HG03060 (cell line): ENCODE measurements at regions not wholly inside any gene's neighbourhood (a gene's known extent, or its start where the extent isn't known, plus 50 kb on each side); places are given as distances from the start of the nearest gene placed in this dataset.
"Not testable (repeated sequence)": the region's sequence is repeated elsewhere in the genome, so short reads cannot be mapped to it uniquely, and the experiment has no call there.

Experiments used
- ATAC-seq: cut with Tn5 transposase; IDR thresholded peaks from one replicate; pipeline ENCODE4 v1.9.1; 2021; ENCODE audit warnings: low read depth, moderate number of reproducible peaks; ENCODE audit not compliant: unreplicated experiment

DNA sequence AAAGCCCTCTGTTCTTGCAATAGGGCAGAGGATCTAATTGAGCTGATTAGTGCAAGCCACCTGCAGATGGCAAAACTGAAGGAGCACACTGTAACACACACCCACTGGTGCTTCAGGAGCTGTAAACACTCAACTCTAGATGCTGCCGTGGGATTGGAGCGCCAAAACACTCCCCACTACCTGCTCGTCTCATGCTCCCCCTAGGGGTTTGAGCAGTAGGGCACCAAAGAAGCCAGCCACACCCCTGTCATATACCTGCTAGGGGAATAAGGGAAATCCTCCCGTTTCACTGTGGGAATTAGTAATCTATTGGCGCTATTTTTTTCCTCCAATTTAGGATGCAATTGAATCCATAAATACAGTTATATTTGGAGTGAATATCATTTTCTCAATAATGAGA, 360.2 kb downstream of the GLUD2 start:
- no peak for ATAC-seq

- ATAC-seq, result not testable (repeated sequence)
These were observed 384.1 kb downstream of the GLUD2 start for GRCh38 chrX:121431514-121431913.

- no peak for ATAC-seq
These were observed 385.9 kb downstream of the GLUD2 start for GRCh38 chrX:121433289-121433688.

- ATAC-seq, result not testable (repeated sequence)
These were observed 390.3 kb downstream of the GLUD2 start for GRCh38 chrX:121437666-121438065.

DNA sequence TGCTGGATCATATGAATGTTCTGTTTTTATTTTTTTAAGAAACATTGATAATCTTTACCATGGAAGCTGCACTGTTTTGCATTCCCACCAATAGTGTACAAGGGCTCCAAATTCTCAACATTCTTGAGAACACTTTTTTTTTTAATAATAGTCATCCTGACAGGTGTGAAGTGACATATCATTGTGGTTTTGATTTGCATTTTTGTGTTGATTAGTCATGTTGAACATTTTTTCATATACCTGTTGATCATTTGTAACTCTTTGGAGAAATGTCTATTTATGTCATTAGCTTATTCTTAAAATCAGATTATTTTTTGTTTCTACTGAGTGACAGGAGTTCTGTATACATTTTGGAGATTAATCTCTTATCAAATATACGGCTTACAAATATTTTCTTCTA, 408.5 kb downstream of the GLUD2 start:
- peak; percentile 36 for ATAC-seq

GRCh38 chrX:121456315-121456714, 408.9 kb downstream of the GLUD2 start:
- peak; percentile 79 for ATAC-seq

DNA sequence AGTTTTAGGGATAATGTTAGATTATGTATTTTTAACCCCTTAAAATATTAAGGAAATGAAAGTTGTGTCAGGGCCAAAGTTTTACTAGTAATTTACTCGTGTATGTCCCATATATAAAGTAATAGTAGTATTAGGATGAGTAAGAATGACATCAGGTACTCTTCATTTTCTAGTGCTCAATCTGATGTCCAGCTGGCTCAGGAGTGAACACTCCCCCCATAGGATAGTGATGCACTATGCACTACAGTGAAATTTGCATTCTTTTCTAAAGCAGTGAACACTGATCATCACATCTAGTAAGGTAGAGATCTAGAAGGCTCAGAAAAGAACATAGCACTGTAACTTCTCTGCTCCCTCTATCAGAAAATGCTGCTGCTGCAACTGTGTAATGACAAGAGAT, 409.7 kb downstream of the GLUD2 start:
- no peak for ATAC-seq

DNA sequence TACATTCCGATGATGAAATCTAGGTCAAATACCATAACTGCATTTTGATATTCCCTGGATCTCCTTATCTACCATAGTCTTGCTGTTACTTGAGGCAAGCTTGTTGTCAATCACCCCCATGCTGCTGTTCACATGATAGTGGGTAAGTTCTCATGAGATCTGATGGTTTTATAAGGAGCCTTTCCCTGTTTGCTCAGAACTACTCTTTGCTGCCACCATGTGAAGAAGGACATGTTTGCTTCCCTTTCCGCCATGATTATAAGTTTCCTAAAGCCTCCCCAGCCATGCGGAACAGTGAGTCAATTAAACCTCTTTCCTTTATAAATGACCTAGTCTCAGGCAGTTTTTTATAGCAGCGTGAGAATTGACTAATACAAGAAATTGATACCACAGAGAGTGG, 432.0 kb downstream of the GLUD2 start:
- no peak for ATAC-seq

- no peak for ATAC-seq
These were observed 449.6 kb downstream of the GLUD2 start for GRCh38 chrX:121496966-121497365.

DNA sequence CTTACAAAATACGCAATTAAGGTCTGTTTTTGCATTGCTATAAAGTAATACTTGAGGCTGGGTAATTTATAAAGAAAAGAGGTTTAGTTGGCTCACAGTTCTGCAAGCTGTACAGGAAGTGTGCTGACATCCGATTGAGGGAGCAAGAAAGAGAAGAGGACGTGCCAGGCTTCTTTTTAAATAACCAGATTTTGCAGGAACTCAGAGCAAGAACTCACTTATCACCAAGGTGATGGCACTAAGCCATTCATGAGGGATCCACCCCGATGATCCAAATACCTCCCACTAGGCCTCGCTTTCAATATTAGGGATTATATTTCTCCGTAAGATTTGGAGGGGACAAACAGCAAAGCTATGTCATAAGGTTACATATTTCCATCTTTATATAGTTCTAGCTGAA, 456.7 kb downstream of the GLUD2 start:
- ATAC-seq, result no peak

GRCh38 chrX:121546317-121546716, 498.9 kb downstream of the GLUD2 start:
- ATAC-seq, result no peak

DNA sequence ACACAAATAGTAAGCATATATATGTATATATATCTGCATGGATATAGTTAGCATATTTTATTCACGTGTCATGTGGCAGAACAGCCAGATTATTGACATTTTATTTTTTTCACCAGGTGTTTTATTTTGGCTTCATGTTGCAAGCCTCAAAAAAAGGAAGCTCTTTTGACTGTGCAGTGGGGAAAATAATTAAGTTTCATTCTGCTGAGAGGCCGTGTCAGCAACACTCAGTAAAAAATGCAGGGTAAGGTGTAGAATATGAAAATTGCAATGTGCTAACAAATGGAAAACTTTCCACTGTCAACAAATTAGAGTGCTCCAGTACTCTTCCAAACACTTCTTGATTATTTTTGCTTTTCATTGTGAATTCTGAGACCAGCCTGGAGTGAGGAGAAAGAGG, 511.5 kb downstream of the GLUD2 start:
- ATAC-seq, result no peak

DNA sequence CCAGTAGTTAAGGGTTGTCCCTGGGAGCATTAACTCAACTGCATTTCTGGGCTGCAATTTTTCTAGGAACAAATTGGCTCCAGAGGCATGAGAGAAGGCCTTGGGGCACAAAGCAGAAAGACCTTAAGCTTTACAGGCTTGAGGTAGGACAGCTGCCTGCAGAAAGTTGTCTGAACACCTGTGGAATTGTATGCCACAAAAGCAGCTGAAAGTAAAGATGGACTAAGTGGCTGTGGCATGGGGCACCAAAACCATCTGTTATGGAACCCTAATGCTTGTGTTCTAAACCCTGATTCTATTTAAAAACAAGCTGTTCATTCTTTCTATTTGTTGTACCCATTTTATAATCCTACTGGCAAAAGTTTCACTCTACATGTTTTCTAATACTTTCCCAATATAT, 515.2 kb downstream of the GLUD2 start:
- no peak for ATAC-seq

- peak; percentile 77 for ATAC-seq
These were observed 522.2 kb downstream of the GLUD2 start for GRCh38 chrX:121569609-121570008.

- ATAC-seq, result peak; percentile 69
These were observed 522.8 kb downstream of the GLUD2 start for GRCh38 chrX:121570072-121570841.

GRCh38 chrX:121571333-121571732, 523.9 kb downstream of the GLUD2 start:
- no peak for ATAC-seq

- not testable (repeated sequence) for ATAC-seq
These were observed 527.0 kb downstream of the GLUD2 start for GRCh38 chrX:121574384-121574783.

DNA sequence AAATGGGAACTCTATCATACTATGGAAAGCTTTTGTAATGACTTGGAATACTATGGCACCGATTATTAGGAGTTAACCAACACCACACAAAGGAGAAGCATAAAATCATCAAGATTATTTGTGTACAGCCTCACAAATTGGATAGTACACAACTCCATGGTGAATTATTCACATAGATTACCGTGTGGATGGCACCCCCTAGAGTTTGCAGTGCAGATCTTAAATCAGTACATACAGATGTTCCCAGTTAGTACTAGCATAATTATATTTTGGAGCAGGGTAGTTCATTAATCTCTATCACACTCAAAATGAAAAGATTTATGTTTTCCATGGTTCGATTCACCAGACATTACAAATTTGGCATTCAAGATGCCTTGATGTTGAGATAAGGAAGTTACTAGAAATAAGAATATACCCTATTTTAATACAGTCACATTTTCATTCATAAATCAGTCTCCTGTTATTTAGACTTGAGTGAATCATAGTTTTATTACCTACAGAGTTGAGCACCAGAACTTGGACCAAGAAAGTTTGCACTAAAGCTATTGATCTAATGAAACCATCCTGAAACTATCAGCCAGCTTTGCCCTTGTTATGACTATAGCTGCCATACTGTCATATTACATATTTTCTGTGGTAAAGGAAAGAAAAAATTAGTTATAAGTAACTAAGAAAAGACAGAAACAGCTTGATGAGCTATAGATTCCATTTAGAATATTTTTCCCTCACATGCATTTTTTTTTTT, 531.8 kb downstream of the GLUD2 start:
- ATAC-seq, result peak; percentile 52

- no peak for ATAC-seq
These were observed 534.5 kb downstream of the GLUD2 start for GRCh38 chrX:121581885-121582284.

DNA sequence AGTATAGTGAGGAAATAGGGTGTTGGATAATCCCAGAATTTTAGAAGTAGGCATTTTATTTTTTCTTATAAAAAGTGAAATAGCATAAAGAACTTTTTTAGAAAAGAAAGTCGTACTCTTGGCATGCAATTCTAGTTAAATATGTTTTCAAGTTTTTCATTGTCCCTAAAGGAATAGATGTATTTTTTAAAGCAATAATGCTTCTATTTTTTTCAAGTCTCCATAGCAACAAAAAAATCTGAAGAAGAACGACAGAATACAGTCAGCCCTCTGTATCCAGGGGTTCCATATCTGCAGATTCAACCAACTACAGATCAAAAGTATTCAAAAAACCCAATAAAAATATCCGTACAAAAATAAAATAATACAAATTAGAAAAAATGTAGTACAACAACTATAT, 538.2 kb downstream of the GLUD2 start:
- no peak for ATAC-seq

GRCh38 chrX:121592884-121593283, 545.5 kb downstream of the GLUD2 start:
- ATAC-seq, result no peak

DNA sequence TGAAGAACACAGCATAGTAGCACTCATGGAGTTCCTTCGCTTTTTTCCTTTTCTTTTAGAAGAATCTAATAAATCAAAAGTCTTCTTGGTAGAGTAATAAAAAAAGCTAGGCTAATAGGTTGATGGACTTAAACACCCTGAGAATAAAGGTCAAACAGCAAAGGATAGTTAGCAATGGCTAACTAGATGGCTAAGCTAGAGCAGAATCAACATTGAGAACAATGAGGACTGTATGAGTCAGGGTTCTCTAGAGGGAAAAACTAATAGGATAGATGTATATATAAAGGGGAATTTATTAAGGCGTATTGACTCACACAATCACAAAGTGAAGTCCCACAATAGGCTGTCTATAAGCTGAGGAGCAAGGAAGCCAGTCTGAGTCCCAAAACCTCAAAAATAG, 550.9 kb downstream of the GLUD2 start:
- ATAC-seq, result no peak
